Uterus (tissue), 2 donors: ENCODE measurements at regions not wholly inside any gene's neighbourhood (a gene's known extent, or its start where the extent isn't known, plus 50 kb on each side); places are given as distances from the start of the nearest gene placed in this dataset.

Experiments used
- CTCF ChIP-seq, 4 experiments: fragments of 200-600 bp in 2 of 4; fragments of 450-650 bp in 2 of 4; sonication (generic) in 2 of 4; IDR thresholded peaks; one replicate each; pipeline ENCODE4 v1.5.1; 2016 to 2019; ENCODE audit warnings: antibody characterized with exemption in 4 of 4, mild to moderate bottlenecking in 2 of 4, moderate library complexity in 1 of 4
- POLR2A ChIP-seq, 2 donors: fragments of 450-650 bp; IDR thresholded peaks; one replicate each; pipeline ENCODE4 v1.6.1; 2016; ENCODE audit warnings: antibody characterized with exemption in 2 of 2, mild to moderate bottlenecking in 1 of 2, moderate library complexity in 1 of 2

- TF ChIP-seq CTCF (IDR thresholded peaks at IDR 0.05) (no peak), POLR2A (IDR thresholded peaks at IDR 0.05) (no peak)
Measured at GRCh38 chr12:107493666-107494065, 191.9 kb upstream of the PWP1 start.
